Adrenal gland (tissue), 9 donors: ENCODE measurements at regions not wholly inside any gene's neighbourhood (a gene's known extent, or its start where the extent isn't known, plus 50 kb on each side); places are given as distances from the start of the nearest gene placed in this dataset.
"Not testable (repeated sequence)": the region's sequence is repeated elsewhere in the genome, so short reads cannot be mapped to it uniquely, and the experiment has no call there.

Source experiments
- DNase-seq, 7 donors: peaks; one replicate each; pipeline ENCODE4 v3.0.0-alpha.2; 2019 to 2020
- H3K27ac ChIP-seq, 5 donors: fragments of 200-600 bp; sonication (generic) in 4 of 5; 1 replicate in 3 of 5; 2 replicates in 2 of 5; pipeline versions ENCODE4 v1.5.1 to v1.8.0; 2016 to 2020; ENCODE audit warnings: mild to moderate bottlenecking in 1 of 5
- H3K27me3 ChIP-seq: fragments of 200-600 bp; 2 replicates; pipeline ENCODE4 v1.8.0; 2021
- H3K36me3 ChIP-seq, 2 donors: fragments of 200-600 bp; replicated peaks in 1 of 2; 1 replicate in 1 of 2; 2 replicates in 1 of 2; pipeline versions ENCODE4 v1.5.1 to v1.8.0; 2018 to 2022
- H3K4me1 ChIP-seq, 2 donors: fragments of 200-600 bp; replicated peaks in 1 of 2; 1 replicate in 1 of 2; 2 replicates in 1 of 2; pipeline versions ENCODE4 v1.5.1 to v1.8.0; 2018 to 2021
- H3K4me3 ChIP-seq, 4 donors: fragments of 200-600 bp; sonication (generic) in 3 of 4; one replicate each; pipeline ENCODE4 v1.5.1; 2016 to 2018
- H3K9me3 ChIP-seq, 3 donors: fragments of 200-600 bp; sonication (generic) in 1 of 3; replicated peaks in 1 of 3; 1 replicate in 2 of 3; 2 replicates in 1 of 3; pipeline versions ENCODE4 v1.5.1 to v1.8.0; 2016 to 2021
- CTCF ChIP-seq, 6 experiments: fragments of 450-650 bp in 4 of 6; fragments of 200-600 bp in 2 of 6; sonication (generic) in 1 of 6; IDR thresholded peaks; 1 replicate in 5 of 6; 2 replicates in 1 of 6; pipeline versions ENCODE4 v1.5.1 to v1.8.0; 2016 to 2021; ENCODE audit warnings: antibody characterized with exemption in 6 of 6, mild to moderate bottlenecking in 2 of 6, moderate library complexity in 1 of 6
- POLR2A ChIP-seq, 2 donors: fragments of 450-650 bp; IDR thresholded peaks; one replicate each; pipeline ENCODE4 v1.6.1; 2017; ENCODE audit warnings: antibody characterized with exemption in 2 of 2, mild to moderate bottlenecking in 2 of 2, moderate library complexity in 1 of 2
- WGBS, 4 donors: extraction: QIAGEN DNeasy Blood & Tissue Kit in 2 of 4; methylation state at CpG; one replicate each; pipeline versions ENCODE4 v1.1.5 to v1.1.7; 2013 to 2017; 5-methylcytosine and 5-hydroxymethylcytosine counted together
- intact Hi-C, 2 donors: fragments of 100-400 bp; cut with DNase I; formaldehyde crosslinking; loops; one replicate each; pipeline versions ENCODE4 v1.14.1 to v1.15.0; 2022 to 2023
- donor health status: healthy with polysubstance abuse.
- donor health status: Bipolar disorder and iron deficiency.
- donor health status: DM: yes; HTN: yes; CAD: no.
- donor health status: DM: no; HTN: no; CAD: no.
- donor health status: DM: no; HTN: no; CAD: no.

DNA sequence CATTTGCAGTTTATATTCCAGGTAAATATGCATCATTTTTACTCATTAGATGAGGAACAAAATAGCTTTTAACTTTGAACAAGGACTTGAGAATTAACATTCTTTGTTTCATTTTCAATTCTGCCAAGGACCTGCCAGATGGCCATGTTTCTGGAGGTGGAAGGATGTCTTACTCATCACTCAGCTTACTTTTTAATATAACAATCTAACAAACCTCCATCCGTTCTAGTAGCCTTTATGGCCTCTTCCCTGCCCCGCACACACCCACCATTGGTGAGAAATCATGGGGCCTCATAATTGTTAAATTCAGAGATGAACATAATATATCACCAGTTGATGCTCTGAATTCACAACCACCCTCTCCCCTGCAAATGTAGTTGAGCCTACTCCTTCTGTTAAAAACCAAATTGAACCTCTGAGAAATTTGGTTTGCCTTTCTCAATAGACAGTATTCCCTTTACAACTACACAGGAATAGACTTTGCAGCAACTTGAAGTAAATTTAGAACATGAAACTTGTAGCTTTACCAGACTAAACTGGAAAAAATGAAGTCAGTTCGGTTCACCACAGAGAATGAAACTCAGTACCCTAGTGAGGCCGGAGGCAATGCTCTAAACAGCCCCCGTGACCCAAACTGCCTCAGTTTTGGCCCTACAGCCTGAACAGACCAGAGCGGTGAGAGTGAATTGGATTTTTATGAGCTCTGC, 50.1 kb upstream of the ACSL4 start:
- DNase-seq = peak in 1 of 7 donors; percentile 1
- H3K4me3 ChIP-seq = no peak overlapping the region
- H3K27me3 ChIP-seq = no peaks in the 10 kb centered on the region
- H3K9me3 ChIP-seq = no peaks in the 10 kb centered on the region
- no peaks in the 10 kb centered on the region for H3K36me3 ChIP-seq
- WGBS, 4 donors = 55 to 74% (median 71%) methylated on average over 2 to 6 of the region's 6 CpGs
- no peak for TF ChIP-seq POLR2A (IDR thresholded peaks at IDR 0.05)
- no peak for TF ChIP-seq CTCF (IDR thresholded peaks at IDR 0.05)
- peak overlapping the region in 3 of 5 donors; percentile 1 to 49 (median 45) for H3K27ac ChIP-seq
- intact Hi-C loops = no loop called here
- H3K4me1 ChIP-seq = peaks cover 10 to 11% of the 10 kb centered on the region in 2 donors

DNA sequence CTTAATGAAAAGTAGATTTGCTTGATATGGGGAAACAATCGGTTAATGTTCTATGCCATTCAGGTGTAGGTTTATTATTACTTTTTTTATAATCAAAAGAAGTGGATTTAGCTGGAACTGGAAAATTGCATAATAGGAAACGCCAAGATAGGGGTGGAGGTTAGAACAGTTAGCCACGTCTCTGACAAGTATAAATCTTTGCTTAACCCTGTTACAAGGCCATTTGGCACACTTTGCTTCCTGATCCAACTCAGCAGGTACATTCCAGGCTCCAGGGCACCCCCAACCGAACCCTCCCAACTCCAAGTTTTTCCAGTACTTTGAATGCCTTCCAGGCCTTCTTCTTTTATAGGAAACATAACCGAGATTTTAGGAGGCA, 50.6 kb upstream of the ACSL4 start:
- Histone ChIP-seq H3K36me3 (no peaks in the 10 kb centered on the region), H3K4me1 (peaks cover 10 to 11% of the 10 kb centered on the region in 2 donors), H3K9me3 (no peaks in the 10 kb centered on the region), H3K27me3 (no peaks in the 10 kb centered on the region), H3K4me3 (no peak overlapping the region), H3K27ac (peak overlapping the region in 3 of 5 donors; percentile 1 to 49 (median 45))
- WGBS, 4 donors = 28 to 48% (median 37%) methylated on average over 5 of the region's 5 CpGs
- DNase-seq = peak in 6 of 7 donors; percentile 35 to 62 (median 45)
- TF ChIP-seq POLR2A (IDR thresholded peaks at IDR 0.05) = no peak
- TF ChIP-seq CTCF (IDR thresholded peaks at IDR 0.05) = no peak
- intact Hi-C loops = no loop called here

DNA sequence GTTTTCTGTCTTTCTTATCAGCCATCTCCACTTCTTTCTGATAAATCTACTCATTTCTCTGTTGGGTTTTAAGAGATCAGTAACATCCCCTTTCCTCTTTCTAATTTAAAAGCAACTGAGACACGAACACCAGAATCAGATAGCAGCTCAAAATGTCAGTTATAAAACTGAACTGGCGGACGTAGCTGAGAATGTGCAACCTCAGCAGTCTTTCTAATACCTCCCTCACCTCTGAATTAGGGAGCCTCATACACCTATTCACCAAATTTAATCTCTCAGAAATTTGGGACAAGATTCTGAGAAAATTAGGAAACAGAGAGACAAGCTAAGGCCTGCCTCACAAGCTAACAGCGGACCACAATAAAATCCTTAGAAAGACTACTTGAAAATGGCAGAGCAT, 52.0 kb upstream of the ACSL4 start:
- Histone ChIP-seq H3K27me3 (no peaks in the 10 kb centered on the region), H3K9me3 (no peaks in the 10 kb centered on the region), H3K27ac (no peak overlapping the region), H3K4me3 (no peak overlapping the region), H3K4me1 (peaks cover 10 to 11% of the 10 kb centered on the region in 2 donors), H3K36me3 (no peaks in the 10 kb centered on the region)
- TF ChIP-seq POLR2A (IDR thresholded peaks at IDR 0.05) (no peak), CTCF (IDR thresholded peaks at IDR 0.05) (no peak)
- no peak for DNase-seq
- intact Hi-C loops = no loop called here
- 78 to 94% (median 86%) methylated on average over 4 of the region's 4 CpGs for WGBS, 4 donors

GRCh38 chrX:109790511-109790910, 57.5 kb upstream of the ACSL4 start:
- WGBS, 4 donors = 83 to 92% (median 90%) methylated on average over 7 of the region's 7 CpGs
- peaks cover 14% of the 10 kb centered on the region for H3K27me3 ChIP-seq
- H3K9me3 ChIP-seq, intact Hi-C loops, H3K4me3 ChIP-seq, H3K36me3 ChIP-seq, H3K4me1 ChIP-seq, DNase-seq, H3K27ac ChIP-seq: not testable (repeated sequence)

DNA sequence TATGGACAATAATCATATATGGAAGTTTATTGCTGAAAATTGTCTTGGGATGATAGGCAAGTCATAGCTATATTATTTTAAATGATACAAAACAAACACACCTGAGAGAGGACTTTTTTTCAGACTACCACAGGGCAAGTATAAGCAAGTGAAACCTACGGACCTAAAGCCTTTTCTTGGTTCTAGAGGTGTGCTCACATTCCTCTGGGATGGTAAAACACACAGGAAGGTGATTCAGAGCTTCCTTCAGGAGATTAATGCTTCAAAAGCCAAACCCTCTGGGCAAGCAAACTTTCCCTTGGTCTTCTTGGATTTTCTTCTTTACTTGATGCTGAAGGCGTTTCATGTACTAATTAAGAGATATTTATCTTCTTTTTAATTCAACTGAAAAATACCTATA, 60.1 kb upstream of the ACSL4 start:
- no peaks in the 10 kb centered on the region for H3K36me3 ChIP-seq

More for the DNA sequence above, 60.1 kb upstream of the ACSL4 start:
- H3K27ac ChIP-seq = no peak overlapping the region
- H3K27me3 ChIP-seq = peaks cover 25% of the 10 kb centered on the region
- no peaks in the 10 kb centered on the region for H3K4me1 ChIP-seq
- TF ChIP-seq CTCF (IDR thresholded peaks at IDR 0.05) (no peak), POLR2A (IDR thresholded peaks at IDR 0.05) (no peak)
- DNase-seq = no peak
- H3K9me3 ChIP-seq = no peaks in the 10 kb centered on the region
- no peak overlapping the region for H3K4me3 ChIP-seq
- 57 to 90% (median 62%) methylated on average over 2 of the region's 2 CpGs for WGBS, 4 donors
- intact Hi-C loops = no loop called here
